GM19467 (cell line): ENCODE measurements at regions not wholly inside any gene's neighbourhood (a gene's known extent, or its start where the extent isn't known, plus 50 kb on each side); places are given as distances from the start of the nearest gene placed in this dataset.
"Not testable (repeated sequence)": the region's sequence is repeated elsewhere in the genome, so short reads cannot be mapped to it uniquely, and the experiment has no call there.

Experiments
- ATAC-seq: cut with Tn5 transposase; IDR thresholded peaks from one replicate; pipeline ENCODE4 v1.9.1; 2021; ENCODE audit warnings: mild to moderate bottlenecking, moderate library complexity; ENCODE audit not compliant: unreplicated experiment

DNA sequence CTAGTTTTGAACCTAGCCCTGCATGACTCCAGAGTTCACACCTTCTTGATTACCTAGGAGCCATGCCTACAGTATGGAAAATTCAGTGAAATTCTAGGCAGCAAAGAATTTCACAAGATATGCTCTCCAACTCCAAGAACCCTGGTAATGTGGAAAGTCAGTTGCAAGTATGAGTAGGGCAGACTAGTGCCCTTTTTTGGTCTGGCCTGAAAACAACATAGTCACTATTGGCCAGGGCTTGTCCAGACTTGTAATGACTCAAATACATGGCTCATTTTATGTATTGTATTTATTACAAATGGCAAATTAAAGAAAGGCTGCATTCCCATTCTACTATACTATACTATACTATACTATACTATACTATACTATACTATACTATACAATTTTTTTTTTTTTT is 160.4 kb downstream of the ESM1 start:
- ATAC-seq, result no peak

DNA sequence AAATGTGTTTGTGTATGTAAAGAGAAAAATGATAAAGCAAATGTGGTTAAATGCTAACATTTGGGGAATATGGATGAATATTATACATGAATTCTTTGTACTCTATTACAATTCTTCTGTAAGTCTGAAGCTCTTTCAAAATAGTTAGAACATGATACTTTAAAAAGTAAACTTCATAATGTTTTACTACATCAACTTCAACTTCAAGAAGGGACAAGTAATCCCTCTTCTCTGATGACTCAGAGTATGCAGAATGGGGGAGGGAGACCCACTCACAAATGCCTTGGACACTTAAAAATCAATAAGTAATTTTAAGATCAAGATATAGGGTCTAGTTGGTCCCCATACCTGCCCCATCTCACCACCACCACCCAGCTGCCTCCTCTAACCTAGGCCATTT is 162.4 kb downstream of the ESM1 start:
- ATAC-seq, result no peak

DNA sequence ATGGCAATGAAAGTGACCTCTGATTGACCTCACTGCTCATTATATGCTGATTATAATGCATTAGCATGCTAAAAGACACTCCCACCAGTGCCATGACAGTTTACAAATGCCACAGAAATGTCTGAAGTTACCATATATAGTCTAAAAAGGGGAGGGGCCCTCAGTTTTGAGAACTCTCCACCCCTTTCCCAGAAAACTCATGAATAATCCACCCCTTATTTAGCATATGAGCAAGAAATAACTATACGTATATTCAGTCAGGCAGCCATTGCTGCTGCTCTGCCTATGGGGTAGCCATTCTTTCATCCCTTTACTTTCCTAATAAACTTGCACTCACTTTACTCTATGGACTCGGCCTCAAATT is 163.1 kb downstream of the ESM1 start:
- no peak for ATAC-seq

DNA sequence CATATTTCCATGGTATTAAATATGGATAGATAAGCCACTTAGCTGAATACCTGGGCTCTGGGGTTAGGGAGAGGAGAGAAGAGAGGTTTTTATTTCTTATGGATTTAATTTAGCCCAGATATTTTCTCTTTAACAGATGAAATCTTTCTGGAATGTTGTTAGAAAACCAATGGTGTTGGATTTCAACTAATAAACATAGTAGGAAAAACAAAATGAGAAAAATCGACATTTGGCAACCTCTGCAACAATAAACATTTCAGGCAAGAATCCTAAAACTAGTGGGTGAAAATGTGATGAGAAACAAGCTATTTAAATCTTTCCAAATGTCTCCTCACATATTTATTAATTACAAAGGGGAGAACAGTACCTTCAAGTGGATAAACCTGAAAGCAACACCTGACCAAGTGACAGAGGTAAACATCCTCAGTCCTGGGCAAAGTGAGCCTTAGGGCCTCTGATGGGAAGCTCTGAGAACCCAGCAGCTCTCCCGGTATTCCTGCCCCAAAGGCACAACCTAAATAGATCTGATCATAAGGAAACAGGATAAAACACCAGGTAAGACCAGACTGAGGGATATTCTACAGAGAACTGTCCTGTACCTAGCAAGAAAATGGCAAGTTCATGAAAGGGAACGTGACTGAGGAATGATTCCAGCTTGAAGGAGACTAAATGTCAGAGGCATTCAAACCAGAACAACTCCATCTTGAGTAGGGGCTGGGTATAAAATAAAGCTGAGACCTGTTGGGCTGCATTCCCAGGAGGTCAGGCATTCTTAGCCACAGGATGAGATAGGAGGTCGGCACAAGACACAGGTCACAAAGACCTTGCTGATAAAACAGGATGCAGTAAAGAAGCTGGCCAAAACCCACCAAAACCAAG is 163.7 kb downstream of the ESM1 start:
- ATAC-seq, result no peak

DNA sequence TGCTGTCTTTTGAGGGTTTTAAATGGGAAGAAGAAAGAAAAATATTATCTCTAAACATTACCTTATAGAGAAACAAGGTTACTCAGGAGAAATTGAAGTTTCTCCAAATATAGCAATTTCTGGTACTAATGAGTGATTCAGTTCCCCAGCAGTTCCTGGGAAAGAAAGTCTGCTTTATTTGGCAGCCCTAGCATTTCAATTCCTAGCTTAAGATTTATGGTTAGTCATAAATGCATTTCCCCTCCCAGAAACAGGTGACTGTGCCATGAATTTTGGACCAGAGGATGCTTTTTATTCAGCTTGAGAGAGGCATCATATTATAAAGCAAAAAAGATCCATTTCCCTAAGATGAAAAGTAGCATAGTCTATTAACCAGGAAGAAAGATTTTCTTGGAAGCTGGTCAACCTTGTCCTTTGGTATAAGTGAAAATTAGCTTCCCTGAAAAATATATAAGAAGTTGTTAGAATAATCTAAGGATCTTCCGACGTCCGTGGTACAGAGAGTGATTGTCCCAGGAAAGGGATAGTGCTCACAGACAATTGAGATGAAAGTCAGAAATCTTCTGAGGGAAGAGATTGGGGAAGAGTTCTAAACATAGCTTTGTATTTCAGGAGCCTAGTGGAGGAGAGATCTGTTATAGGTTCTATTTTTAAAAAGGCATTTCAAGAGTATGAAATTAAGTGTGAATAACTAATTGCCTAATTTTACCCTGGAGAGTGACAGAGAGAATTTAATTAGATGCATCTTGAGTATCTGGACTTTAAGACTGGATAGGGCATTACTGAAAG is 164.9 kb downstream of the ESM1 start:
- no peak for ATAC-seq

DNA sequence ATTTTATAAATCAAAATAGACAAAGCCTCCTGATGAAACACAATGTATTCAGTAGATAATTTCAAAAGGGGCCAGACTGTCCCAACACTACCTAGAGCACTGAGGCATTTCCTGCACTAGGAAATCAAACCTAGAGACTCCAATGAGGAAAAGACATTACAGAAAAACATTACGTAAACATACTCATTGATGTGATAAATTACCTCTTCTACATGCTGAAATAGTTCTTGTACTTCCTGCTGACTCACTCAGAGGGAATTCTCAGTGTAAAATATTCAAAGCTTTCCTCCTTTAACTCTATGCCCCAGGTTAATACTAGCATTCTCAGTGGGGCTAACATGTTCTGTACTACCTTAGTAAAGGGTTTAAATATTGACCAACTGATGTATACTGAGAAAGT is 178.0 kb downstream of the ESM1 start:
- ATAC-seq, result no peak

DNA sequence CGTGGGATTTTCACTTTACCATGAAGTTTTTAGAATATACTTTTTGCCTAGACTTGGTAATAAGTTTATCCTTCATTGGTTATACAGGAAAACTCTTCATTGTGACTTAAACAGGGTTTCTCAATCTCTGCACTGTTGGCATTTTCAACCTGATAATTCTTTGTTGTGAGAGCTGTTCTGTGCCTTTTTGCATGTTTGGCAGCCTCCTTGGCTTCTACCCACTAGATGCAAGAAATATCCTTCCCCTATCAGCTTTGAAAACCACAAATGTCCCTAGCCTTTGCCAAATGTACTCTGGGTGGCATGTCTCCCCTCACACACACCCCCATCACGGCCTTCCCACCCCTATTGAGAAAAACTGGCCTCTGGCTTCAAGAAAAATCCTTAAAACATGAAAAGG is 180.9 kb downstream of the ESM1 start:
- no peak for ATAC-seq

DNA sequence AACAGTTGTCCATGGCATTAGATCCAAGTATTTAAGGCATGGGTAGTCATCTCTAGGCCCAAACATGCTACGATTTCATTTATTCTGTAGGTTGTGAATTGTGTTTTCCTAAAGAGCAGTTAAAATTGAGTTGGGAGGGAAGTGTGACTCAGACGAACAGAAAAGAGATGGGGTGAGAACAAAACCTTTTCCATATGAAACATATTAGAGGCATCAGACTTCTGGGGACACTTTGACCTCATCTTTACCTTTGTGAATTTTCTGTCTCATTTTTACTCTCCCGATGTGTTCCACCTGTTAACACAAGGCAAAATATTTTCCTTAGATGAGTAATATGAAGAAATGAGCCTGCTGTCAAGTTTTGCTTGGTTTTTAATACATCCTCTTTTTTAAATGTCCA is 181.3 kb downstream of the ESM1 start:
- no peak for ATAC-seq

DNA sequence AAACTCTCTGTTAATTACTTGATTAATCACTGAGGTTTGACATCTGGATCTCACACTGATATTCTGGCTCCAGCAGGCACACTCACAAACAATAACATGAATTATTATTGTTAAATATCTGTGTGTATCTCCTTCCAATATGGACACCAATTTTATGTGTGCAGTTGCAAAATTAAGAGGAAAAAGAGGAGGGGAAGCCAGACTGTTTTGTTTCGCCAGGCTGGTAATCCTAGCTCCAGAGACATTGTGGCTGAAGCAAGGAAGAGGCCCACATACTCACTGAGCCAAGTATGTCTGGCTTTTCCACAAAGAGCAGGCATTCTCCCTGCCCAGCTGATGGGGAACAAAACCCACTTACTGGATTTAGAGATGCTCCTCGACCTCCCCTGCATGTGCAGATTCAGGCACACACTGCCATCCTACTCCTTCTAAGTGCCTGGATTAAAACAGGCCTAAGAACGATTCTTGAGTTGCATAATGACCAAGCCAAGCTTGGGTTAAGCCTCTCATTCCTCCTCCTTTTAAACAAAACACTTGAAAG is 181.9 kb downstream of the ESM1 start:
- ATAC-seq, result no peak

DNA sequence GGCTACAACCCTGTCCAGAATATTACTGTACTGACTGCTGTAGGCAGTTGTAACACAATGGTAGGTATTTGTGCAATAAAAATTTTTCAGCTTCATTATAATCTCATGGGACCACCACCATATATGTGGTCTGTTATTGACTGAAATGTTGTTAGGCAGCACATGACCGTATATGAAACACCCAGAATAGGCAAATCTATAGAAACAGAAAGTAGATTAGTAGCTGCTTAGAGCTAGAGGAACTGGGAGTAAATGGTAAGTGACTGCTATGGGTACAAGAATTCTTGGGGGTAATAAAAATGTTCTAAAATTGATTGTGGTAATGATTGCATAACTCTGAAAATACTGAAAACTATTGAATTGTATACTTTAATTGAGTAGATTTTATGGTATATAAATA is 185.7 kb downstream of the ESM1 start:
- ATAC-seq, result peak; percentile 63

DNA sequence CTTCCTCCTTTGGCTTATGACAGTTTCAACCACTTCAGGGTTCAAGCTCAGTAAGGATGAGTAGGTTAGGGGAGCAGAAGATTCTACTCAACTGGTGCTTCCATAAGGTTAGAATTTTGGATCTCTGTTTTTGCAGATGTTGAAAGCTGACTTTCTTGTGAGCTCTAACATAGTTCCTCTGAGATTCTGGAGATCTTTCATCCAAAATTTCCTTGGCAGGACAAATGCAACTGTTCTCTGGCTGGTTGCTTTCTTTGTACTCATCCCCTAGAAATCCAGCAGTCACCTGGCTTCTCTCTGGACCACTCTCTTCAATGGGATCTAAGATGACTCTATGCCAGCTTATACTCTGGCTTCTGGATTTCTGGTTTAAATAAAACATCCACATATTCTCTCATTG is 189.6 kb downstream of the ESM1 start:
- ATAC-seq, result no peak

DNA sequence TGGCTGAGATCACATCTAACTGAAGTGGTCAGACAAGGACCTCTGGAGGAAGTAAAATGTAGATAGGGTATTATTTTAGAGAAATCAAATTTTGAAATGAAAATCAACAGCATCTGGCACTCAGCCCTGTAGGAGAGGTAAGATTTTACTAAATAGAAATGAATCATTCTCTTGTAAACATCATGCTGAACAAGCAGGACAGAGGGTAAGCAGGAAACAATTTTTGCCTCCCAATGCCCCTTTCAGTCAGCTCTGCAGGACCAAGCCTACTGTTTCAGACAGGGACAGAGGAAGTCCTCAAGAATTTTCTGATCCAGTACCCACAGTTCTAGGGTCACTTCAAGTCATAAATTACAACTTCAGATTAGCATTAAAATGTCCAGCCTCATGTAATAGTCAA is 190.1 kb downstream of the ESM1 start:
- ATAC-seq, result no peak

DNA sequence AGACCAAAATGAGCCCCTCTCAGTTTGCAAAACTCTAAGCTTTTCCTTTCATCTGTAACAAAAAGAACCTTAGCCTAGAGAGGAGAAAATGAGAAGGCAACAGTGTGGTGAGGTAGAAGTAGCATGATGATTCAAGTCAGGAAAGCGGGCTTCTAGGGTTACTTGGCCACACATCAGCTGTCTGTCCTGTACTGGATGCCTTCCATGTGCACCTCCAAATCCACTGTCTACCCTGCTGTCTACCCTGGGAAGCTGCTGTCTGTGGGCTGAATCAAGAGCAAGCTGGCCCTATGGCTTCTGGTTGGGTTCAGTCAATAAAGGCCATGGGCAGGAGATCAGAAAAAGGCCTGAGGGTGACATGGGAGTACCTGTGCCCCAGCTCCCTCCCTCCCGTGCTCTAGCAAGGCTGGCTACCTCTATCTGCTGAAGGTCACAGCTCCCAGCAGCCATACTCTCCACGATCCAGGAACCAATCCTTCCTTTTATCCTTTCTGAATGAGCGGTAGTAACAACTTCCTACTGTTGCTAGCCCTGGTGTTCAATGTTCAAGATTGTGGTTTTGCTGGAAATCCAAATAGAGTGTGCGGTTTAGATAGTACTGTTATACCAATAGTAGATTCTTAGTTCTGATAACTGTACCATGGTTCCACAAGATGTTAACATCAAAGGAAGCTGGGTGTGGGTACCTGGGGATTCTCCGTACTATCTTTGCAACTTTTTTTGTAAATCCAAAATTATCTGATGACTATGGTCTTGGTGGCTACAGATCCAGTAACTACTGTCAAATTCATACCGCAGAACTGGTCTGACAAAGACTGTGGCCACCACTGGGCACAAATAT is 191.0 kb downstream of the ESM1 start:
- ATAC-seq, result no peak

DNA sequence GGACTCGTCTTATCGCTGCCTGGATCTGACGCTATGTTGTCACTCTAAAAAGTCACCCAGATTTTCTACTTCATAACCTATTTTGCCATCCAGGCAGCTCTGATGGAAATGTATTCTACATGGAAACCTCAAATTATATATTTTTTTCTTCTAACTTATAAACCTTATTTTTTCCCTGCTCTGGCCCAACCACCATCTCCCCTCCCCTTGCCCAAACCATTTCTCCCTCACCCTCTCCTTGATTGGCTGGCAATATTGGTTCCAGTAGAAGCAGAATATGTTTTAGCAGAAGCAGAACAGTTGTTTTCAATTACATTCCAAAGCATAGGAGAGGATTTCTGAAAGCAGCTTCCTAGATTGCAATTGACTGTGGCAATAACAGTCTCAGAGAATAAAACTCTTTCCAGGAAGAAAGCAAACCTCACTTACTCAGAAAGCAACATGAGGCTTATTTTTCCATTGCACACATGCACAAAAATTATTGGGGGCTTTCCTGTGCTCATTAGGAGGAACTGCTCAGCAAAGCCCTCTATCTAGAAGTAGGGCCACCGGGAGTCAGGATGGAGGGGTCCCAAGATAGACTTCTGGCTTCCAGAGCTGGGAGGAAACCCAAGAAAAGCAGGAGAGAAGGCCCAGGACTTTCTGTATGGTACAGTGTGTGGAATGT is 191.8 kb downstream of the ESM1 start:
- ATAC-seq, result no peak

DNA sequence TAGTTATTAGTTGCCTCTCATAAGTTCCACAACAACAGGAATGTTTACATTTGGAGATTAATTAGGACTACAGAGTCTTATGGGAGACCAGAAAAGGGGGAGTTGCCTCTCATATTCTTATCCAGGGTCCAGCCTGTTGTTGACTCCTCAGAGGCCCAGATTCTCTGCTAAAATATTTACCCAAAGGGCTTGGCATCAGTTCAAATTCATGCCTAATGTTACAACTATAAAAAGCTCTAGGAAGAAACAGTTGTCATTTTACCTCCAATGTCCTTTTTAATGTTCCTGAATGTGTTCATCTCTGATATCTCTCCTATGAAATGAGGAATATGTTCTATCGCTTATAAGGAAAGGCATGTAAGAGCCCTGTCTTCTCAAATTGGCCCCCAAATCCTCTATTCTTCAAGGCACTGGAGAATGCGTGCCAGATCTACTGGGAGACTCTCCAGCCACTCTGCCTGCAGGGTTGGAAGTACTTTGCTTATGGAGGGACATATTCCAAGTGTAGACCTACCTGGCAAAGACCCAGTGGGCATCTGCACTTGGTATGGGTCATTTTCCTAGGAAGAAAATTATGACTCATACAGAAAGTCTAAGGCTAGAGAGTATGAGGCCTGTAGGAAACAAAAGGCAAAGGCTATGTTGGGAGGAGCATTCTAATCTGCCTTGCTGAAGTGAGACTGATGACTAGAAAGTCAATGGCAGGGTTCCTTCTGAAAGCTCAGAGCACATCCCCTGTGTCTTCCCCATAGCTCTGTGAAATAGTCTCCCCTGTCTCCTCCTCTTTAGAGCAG is 192.6 kb downstream of the ESM1 start:
- ATAC-seq, result no peak

DNA sequence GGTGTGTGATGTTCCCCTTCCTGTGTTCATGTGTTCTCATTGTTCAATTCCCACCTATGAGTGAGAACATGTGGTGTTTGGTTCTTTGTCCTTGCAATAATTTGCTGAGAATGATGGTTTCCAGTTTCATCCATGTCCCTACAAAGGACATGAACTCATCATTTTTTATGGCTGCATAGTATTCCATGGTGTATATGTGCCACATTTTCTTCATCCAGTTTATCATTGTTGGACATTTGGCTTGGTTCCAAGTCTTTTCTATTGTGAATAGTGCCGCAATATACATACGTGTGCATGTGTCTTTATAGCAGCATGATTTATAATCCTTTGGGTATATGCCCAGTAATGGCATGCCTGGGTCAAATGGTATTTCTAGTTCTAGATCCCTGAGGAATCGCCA is 197.5 kb downstream of the ESM1 start:
- not testable (repeated sequence) for ATAC-seq

DNA sequence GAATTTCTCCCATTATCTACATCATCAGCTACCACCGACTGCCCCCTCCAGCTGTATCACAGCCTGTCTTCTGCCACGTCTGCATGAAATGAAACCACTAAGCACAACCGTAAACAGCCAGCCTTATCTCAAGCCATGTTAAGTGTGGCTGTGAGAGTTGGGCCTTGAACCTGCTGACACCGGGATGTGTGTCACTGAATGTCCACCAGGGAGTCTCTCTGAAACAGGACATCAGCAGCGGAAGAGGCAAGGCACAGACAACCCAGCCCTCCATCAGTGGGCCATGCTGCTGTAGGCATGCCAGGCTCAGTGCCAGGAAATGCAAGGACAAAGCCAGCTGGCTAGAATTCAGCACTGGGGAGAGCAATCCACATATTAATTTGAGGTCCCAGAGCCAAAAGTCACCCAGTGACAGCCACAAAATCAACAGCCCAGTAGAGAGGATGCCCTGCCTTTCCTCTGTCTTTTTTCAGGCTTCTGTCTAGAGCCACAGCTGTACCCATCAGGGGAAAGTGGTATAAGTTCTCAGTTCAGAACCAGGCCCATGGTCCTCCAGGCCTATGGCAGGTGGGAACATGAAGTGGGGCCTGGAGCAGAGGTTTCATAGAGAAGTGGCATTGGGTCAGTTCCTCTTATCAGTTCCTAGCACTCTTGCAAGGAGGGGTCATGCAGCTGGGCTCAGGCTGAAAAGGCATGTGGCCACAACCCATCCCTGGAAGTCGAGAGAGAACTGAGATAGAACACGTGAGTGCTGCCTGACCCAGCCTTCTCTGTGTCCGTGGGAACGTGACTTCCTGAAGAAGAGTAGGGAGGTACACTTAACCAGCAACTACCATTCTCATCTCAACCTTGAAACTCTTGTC is 199.4 kb downstream of the ESM1 start:
- ATAC-seq, result peak; percentile 70

DNA sequence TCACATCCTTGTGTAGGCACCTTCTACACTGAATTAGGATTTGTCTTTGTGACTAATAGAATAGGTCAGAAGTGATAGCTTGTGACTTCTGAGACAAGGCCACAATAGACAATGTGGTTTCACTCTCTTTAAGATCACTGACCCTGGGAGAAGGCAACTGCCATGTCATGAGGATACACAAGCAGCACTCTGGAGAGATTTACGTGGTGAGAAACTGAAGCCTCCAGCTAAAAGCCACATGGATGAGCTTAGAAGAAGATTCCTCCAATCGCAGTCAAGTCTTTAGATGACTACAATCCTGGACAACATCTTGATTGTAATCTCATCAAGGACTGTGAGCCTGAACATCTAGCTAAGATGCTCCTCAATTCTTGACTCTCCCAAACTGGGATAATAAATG is 206.6 kb downstream of the ESM1 start:
- ATAC-seq, result no peak

DNA sequence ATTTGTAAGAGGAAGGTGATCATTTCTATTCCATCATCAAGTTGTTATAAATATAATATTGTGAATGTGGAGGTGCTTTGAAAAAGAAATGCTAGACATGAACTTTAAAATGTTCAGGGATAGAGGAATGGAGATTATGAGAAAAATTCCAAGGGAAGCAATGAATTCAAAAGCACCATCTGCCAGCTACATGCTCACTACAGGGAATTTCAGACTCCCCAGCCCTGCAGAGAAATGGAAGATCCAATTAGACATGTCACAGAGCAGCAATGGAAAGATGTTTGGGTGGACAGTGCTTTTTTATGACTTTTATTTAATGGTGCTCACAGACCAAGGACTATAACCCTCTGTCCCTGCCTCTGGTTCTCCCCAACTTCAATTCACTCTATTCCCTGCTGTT is 209.7 kb downstream of the ESM1 start:
- no peak for ATAC-seq
